ENCODE measurements at regions not wholly inside any gene's neighbourhood (a gene's known extent, or its start where the extent isn't known, plus 50 kb on each side); places are given as distances from the start of the nearest gene placed in this dataset.

- Histone ChIP-seq H3K4me1 (no peaks in the 10 kb centered on the region), H3K27me3 (no peaks in the 10 kb centered on the region), H3K36me3 (no peaks in the 10 kb centered on the region), H3K9me3 (no peaks in the 10 kb centered on the region), H3K4me3 (no peak overlapping the region), H3K27ac (no peak overlapping the region)
- TF ChIP-seq EP300 (IDR thresholded peaks at IDR 0.05) (no peak), CTCF (IDR thresholded peaks at IDR 0.05) (no peak), POLR2A (IDR thresholded peaks at IDR 0.05) (no peak), POLR2AphosphoS5 (IDR thresholded peaks at IDR 0.05) (no peak)
- WGBS, result 90% methylated on average over 3 of the region's 3 CpGs
- no peak for DNase-seq (ENCODE audit: low spot score in 2 of 2)
Observed at GRCh38 chr16:79485020-79485419, 115.5 kb downstream of the MAF start.

DNA sequence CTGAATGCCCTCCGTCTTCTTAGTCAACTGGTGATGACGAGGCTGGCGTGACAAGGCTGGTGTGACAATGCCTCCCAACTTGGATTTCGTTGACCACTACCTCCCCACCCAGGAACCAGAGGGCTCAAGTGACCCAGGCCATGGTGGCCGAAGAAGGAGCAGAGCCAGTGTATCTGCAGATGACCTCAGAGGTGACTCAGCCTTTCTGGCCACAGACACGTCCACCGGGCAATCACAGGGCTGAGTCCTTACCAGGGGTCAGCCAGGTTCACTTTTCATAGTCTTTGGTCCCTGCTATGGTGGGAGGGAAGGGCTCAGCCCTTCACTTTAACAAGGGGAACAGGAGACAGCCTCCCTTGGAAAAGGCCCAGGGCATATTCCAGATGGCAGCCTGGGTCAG, 116.3 kb downstream of the MAF start:
- Histone ChIP-seq H3K4me1 (no peaks in the 10 kb centered on the region), H3K27ac (no peak overlapping the region), H3K4me3 (no peak overlapping the region), H3K27me3 (no peaks in the 10 kb centered on the region), H3K36me3 (no peaks in the 10 kb centered on the region), H3K9me3 (no peaks in the 10 kb centered on the region)
- TF ChIP-seq POLR2A (IDR thresholded peaks at IDR 0.05) (no peak), CTCF (IDR thresholded peaks at IDR 0.05) (no peak), EP300 (IDR thresholded peaks at IDR 0.05) (no peak), POLR2AphosphoS5 (IDR thresholded peaks at IDR 0.05) (no peak)
- DNase-seq (ENCODE audit: low spot score in 2 of 2), result no peak
- WGBS, result 91% methylated on average over 4 of the region's 7 CpGs

GRCh38 chr16:79483336-79483735, 117.2 kb downstream of the MAF start:
- Histone ChIP-seq H3K9me3 (no peaks in the 10 kb centered on the region), H3K36me3 (no peaks in the 10 kb centered on the region), H3K4me3 (no peak overlapping the region), H3K4me1 (no peaks in the 10 kb centered on the region), H3K27me3 (no peaks in the 10 kb centered on the region), H3K27ac (no peak overlapping the region)
- TF ChIP-seq EP300 (IDR thresholded peaks at IDR 0.05) (no peak), POLR2AphosphoS5 (IDR thresholded peaks at IDR 0.05) (no peak), CTCF (IDR thresholded peaks at IDR 0.05) (no peak), POLR2A (IDR thresholded peaks at IDR 0.05) (no peak)
- WGBS, result 89% methylated on average over 3 of the region's 3 CpGs
- DNase-seq (ENCODE audit: low spot score in 2 of 2), result no peak

DNA sequence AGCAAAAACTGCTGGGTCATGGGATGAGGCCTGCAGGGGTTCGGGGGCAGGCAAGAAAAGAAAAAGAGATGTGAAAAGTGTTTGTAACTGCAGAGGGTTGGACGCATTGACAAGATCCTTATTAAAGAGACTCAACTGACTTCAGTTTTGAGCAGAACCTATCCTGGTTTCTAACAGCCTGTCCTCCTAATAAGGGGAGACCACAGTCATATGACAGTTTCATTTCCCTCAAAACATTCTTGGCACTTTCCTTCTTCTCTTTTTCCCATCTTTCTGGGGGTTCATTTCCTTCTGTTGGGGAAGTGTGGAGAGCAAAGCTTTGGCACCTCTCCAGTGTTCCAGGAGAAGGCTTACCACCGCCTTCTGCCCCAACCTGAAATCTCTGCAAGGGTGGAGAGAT, 118.5 kb downstream of the MAF start:
- Histone ChIP-seq H3K4me3 (no peak overlapping the region), H3K9me3 (no peaks in the 10 kb centered on the region), H3K27ac (no peak overlapping the region), H3K36me3 (no peaks in the 10 kb centered on the region), H3K4me1 (no peaks in the 10 kb centered on the region), H3K27me3 (no peaks in the 10 kb centered on the region)
- 49% methylated on average over 3 of the region's 3 CpGs for WGBS
- no peak for TF ChIP-seq POLR2AphosphoS5 (IDR thresholded peaks at IDR 0.05)
- TF ChIP-seq CTCF (IDR thresholded peaks at IDR 0.05), result no peak
- TF ChIP-seq POLR2A (IDR thresholded peaks at IDR 0.05), result no peak
- no peak for TF ChIP-seq EP300 (IDR thresholded peaks at IDR 0.05)
- no peak for DNase-seq (ENCODE audit: low spot score in 2 of 2)

DNA sequence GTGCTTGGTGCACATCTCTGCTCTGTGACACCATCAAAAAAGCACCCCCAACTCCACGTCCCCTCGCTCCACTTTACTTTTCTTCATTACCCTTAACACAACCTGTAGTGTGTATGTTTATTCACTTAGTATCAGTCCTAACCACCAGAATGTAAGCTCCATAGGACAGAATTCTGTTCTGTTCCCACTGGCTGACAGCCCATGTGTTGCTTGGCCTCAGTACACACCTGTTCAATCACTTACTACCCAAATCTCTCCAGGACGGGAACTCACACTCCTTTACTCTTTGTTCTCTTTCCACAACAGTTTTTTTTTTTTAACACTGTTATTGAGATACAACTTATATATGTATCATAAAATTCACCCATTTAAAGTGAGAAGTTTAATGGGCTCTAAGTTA, 119.6 kb downstream of the MAF start:
- no peak for TF ChIP-seq POLR2AphosphoS5 (IDR thresholded peaks at IDR 0.05)
- H3K36me3 ChIP-seq, result no peaks in the 10 kb centered on the region
- 95% methylated on average over 3 of the region's 3 CpGs for WGBS
- DNase-seq (ENCODE audit: low spot score in 2 of 2), result no peak
- H3K4me1 ChIP-seq, result no peaks in the 10 kb centered on the region
- no peak overlapping the region for H3K4me3 ChIP-seq
- no peak overlapping the region for H3K27ac ChIP-seq
- no peaks in the 10 kb centered on the region for H3K27me3 ChIP-seq
- H3K9me3 ChIP-seq, result no peaks in the 10 kb centered on the region

DNA sequence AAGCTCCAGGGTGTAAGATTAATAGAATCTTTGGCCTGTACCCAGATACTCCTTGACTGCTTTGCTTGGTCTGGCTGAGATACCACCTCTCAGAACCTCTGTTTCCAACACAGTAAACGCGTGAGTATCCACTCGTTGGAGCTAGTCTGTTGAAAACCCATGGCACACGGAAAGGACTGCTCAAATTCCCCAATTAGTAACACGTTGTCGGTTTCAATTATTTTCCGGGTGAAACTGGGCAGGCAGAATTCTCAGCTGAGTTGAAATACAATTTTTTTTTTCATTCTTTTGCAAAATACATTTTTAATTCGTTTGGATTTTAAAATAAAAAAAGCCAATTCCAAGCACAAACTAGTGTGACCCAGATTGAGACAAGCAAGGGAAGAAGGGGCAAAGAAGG, 120.5 kb downstream of the MAF start:
- 72% methylated on average over 8 of the region's 8 CpGs for WGBS
- Histone ChIP-seq H3K9me3 (no peaks in the 10 kb centered on the region), H3K36me3 (no peaks in the 10 kb centered on the region), H3K4me3 (no peak overlapping the region), H3K4me1 (no peaks in the 10 kb centered on the region), H3K27ac (no peak overlapping the region), H3K27me3 (no peaks in the 10 kb centered on the region)
- DNase-seq (ENCODE audit: low spot score in 2 of 2), result no peak
- no peak for TF ChIP-seq POLR2AphosphoS5 (IDR thresholded peaks at IDR 0.05)
- TF ChIP-seq CTCF (IDR thresholded peaks at IDR 0.05), result no peak
- TF ChIP-seq EP300 (IDR thresholded peaks at IDR 0.05), result no peak
